WI38 (cell line): ENCODE measurements at regions not wholly inside any gene's neighbourhood (a gene's known extent, or its start where the extent isn't known, plus 50 kb on each side); places are given as distances from the start of the nearest gene placed in this dataset.

Experiments
- H3K4me3 ChIP-seq: 2 replicates; pipeline ENCODE4 v1.5.1; 2011; ENCODE audit warnings: low read depth, mild to moderate bottlenecking, control low read depth, low read length
- TF ChIP-seq, protein P1 (sequence below): IDR thresholded peaks from 2 replicates; pipeline ENCODE4 v1.5.1; 2012; ENCODE audit warnings: low read depth, mild to moderate bottlenecking, control low read depth, low read length

DNA sequence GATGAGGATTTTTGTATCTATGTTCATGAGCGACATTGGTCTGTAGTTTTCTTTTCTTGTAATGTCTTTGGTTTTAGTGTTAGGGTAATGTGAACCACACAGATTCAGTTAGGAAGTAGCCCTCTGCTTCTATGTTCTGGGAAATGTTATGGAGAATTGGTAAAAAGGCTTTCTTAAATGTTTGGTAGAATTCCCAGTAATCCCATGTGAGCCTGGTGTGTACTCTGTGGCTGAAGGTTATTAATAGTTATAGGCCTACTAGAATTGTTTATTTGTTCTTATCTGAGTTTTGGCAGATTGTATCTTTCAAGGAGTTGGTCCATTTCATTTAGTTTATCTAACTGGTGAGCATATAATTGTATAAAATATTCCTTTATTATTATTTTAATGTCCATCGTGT, 484.6 kb upstream of the GHITM start:
- no peak overlapping the region for H3K4me3 ChIP-seq
- TF ChIP-seq, protein P1, sequence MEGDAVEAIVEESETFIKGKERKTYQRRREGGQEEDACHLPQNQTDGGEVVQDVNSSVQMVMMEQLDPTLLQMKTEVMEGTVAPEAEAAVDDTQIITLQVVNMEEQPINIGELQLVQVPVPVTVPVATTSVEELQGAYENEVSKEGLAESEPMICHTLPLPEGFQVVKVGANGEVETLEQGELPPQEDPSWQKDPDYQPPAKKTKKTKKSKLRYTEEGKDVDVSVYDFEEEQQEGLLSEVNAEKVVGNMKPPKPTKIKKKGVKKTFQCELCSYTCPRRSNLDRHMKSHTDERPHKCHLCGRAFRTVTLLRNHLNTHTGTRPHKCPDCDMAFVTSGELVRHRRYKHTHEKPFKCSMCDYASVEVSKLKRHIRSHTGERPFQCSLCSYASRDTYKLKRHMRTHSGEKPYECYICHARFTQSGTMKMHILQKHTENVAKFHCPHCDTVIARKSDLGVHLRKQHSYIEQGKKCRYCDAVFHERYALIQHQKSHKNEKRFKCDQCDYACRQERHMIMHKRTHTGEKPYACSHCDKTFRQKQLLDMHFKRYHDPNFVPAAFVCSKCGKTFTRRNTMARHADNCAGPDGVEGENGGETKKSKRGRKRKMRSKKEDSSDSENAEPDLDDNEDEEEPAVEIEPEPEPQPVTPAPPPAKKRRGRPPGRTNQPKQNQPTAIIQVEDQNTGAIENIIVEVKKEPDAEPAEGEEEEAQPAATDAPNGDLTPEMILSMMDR: no peak

DNA sequence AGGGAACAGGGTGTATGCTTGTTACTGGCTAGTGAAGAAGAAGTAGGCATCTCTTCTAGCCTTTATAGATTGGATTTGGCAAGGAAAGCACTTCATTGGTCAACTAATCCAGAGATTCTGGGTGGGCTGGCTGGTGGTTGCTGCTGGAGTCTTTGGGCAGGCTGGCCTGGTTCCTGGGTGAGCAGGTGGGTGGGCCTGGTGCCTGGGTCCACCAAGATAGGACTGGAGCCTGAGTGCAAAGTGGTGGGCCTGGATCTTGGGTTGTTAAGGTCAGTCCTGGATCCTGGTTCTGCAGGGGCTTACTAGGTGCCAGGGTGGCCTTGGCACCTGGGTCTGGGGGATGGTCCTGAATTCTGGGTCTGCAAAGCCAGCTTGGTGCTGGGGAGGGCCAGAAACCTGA, 482.4 kb upstream of the GHITM start:
- H3K4me3 ChIP-seq: no peak overlapping the region
- TF ChIP-seq, protein P1: no peak

DNA sequence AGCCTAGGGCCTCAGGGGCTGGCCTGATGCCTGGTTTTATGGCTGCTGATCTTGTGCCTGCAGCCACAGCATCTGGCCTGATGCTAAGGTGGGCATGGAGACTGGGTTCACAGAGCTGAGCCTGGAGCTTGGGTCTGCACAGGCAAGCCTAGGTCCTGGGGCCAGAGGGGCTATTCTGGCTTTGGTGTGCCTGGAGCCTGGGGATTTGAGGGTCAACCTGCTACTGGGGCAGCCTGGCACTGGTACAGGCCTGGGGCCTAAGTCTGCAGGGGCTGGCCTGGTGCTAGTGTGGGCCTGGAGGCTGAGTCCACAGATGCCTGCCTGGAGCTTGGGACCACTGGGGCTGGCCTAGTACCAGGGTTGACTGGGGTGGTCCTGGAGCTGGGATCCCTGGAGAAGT, 481.8 kb upstream of the GHITM start:
- no peak overlapping the region for H3K4me3 ChIP-seq
- TF ChIP-seq, protein P1: no peak

DNA sequence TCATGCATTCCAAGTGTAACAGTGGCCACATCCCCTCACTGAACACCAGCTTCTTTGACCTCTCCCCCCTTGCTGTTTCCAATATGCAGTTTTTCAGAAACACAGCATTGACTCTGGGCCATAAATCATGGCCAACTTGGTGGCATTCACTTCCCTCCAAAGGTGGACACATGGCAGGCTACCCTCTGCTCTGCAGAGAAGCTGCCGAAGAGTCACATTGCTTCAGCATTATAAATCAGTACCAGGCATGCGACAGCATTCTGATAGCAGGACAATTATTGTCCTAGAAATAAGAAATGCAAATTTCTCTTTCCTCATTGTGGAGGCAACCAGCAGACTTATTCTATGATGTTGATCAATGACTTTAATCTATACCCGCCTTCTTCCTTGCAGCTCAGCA, 475.4 kb upstream of the GHITM start:
- no peak overlapping the region for H3K4me3 ChIP-seq
- TF ChIP-seq, protein P1: no peak

DNA sequence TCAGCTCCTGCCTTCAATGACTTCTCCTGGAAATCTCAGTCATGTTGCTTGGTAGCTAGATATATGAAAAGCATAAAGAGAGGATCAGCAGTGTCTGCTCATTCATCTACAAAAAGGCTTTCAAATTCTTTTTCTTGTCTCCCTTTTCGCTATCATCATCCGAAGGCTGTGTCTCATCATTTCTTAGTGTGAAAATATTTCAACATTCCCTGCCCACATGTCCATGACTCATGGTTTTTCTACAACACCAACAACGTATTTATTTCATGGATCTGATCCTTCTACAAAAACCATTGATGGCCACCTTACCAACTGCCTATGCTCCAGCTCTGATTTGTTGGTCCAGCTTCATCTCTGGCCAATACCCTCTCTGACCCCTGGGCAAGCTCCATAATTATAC, 472.5 kb upstream of the GHITM start:
- TF ChIP-seq, protein P1: no peak
- H3K4me3 ChIP-seq: no peak overlapping the region

DNA sequence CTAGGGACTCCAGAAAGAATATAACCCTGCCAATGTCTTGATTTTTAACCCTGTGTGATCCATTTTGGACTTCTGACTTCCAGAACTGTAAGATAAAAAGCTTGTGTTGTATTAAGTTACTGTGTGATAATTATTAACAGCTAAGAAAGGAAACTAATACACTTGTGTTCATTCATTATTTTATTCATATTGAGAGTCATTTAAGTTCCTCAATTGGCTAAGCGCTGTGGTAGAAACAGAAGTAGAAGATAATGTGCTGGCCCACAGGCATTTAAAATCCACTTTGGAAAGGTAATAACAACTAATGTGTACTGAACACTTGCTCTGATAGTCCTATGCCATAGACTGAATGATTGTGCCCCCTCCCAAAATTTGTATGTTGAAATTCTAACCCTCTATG, 471.7 kb upstream of the GHITM start:
- H3K4me3 ChIP-seq: no peak overlapping the region
- TF ChIP-seq, protein P1: no peak

DNA sequence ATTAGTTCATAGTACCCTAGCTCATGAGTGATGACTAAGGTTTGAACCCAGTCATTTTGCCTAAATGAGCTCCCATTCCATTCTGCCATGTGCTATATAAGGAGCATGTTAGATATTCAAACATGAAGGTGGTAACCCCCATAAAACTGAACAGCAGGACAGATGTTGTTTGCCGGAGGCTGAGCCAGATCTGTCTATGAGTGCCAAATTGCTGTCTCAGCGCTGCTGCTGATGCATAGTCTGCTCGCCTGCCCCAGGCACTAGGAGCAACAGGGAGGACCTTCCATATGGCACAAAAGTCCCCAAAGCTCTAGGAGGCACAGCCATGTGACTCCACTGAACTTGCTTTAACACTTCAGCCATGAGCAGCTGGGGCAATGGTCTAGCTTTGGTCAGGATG, 466.0 kb upstream of the GHITM start:
- H3K4me3 ChIP-seq: no peak overlapping the region
- TF ChIP-seq, protein P1: no peak
